ENCODE measurements at regions not wholly inside any gene's neighbourhood (a gene's known extent, or its start where the extent isn't known, plus 50 kb on each side); places are given as distances from the start of the nearest gene placed in this dataset.
"Not testable (repeated sequence)": the region's sequence is repeated elsewhere in the genome, so short reads cannot be mapped to it uniquely, and the experiment has no call there.

DNA sequence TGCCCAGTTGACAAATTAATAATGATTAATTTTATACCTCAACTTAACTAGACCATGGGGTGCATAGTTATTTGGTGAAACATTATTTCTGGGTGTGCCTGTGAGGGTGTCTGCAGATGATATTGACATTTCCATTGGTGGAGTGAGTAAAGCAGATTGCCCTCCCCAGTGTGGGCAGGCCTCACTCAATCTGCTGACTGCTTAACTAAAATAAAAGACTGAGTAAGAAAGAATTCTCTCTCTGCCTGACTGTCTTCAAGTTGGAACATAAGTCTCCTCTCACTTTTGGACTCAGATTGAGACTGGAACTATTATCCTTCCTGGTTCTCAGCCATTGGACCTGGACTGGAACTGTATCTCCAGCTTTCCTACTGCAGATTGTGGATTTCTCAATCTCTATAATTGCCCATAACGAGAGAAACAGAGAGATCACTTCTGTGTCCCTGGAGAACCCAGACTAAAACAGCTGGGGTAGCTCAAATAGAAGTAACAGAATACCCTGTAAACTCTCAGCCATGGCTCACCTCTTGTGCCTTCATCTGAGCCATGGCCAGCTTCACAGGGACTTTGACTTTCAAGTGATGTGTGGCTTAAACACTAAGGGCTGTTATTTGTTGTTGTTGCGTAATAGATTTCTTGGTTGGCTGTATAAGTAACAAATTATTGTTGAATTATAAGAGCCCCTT is 575.3 kb upstream of the RAB6C start:
- no peak for DNase-seq (ENCODE audit: low read depth in 2 of 2)

DNA sequence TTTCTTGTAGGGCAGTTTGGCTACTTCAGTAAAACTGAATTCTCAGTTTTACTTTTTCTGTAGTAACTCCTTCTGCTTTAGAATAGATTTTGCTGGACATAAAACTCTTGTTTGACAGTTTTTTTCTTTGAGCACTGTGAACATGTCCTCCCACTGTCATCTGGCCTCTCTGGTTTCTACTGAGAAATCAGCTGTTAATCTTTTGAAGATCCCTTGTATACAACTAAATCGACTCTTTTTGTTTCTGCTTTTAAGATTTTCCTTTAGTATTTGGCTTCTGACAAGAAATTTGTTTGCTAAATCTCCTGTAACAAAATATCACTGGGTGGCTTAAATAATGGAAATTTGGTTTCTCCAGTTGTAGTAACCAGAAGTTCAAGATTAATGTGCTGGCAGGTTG is 570.9 kb upstream of the RAB6C start:
- no peak for DNase-seq (ENCODE audit: low read depth in 2 of 2)

GRCh38 chr2:129417041-129417440 is 562.4 kb upstream of the RAB6C start:
- DNase-seq (ENCODE audit: low read depth in 2 of 2), result not testable (repeated sequence)

GRCh38 chr2:129422028-129422427 is 557.4 kb upstream of the RAB6C start:
- DNase-seq (ENCODE audit: low read depth in 2 of 2), result no peak

DNA sequence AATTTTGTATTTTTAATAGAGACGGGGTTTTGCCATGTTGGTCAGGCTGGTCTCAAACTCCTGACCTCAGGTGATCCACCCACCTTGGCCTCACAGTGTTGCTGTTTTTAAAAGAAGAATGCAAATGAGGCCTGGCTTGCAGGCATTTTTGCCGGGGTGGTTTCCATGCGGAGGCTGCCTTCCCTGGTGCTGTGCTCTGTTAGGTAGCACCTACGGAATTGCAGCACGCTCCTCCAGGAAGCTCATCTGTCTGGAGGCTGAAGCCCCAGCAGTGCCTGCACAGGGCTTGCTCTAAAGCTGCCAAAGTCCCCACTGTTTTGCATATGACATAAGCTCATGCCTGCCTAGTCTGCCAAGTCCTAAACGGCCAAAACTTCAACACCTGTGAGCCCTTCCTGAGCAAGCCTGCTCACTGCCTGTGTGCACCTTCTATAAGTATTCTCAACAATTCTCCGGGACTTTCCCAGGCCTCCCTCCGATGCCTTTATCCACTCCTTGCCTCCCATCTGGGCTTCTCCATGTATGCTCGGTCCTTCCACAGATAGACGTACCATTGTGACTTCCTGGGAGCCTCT is 551.3 kb upstream of the RAB6C start:
- no peak for DNase-seq (ENCODE audit: low read depth in 2 of 2)

GRCh38 chr2:129430911-129431310 is 548.6 kb upstream of the RAB6C start:
- DNase-seq (ENCODE audit: low read depth in 2 of 2), result no peak

DNA sequence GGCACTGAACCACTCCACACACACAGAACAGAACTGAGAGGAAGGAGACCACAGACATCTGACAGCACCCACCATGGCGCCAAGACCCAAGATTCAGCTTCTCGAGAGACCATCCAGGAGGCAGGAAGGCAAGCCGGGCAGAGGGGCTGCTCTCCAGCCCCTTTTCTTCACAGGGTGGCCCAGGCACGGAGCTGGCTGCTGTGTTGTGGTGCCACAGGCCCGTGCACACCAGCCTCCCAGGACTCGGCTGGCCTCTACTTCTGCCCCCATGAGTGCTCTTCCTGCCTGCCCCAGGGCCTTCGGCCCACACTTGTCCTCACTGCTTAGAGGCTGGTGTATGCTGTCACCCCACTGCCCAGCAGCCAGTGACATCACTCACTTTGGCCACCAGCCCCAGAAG is 547.6 kb upstream of the RAB6C start:
- DNase-seq (ENCODE audit: low read depth in 2 of 2), result no peak

DNA sequence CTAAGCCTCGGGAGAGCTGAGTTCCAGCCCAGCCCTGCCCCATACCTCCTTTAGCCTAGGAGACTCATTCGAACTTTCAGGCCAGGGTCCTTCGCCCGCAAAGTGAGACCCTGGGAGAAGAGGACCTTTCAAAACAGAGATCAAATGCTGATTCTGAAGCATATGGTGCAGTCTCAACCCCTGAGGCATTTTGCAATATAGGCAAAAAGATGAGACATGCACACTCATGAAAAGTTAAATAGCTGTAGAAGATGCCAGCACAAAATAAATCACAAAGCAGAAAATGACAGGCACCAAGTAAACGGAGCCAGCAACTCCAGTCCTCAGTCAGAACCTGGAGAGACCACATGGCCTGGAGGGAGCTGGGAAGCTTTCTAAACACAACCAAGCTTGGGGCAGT is 542.7 kb upstream of the RAB6C start:
- DNase-seq (ENCODE audit: low read depth in 2 of 2), result no peak

DNA sequence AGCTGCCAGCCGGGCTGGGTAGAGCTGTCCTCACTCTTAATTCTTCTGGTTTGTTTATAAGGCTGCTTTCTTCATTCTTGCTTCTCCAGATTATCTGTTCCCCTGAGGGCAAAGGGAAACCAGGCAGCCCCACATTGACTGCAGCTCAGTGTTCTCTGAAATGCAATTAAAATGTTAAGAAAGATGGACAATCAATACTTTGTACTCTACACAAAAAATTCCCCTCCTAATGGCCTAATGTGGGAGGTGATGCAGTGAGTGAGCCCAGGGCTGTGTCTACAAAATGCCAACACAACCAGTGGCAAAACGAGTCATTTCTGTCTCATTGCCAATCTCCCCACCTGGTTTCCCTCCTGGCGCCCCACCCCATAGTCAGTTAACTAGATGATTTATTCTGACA is 541.7 kb upstream of the RAB6C start:
- DNase-seq (ENCODE audit: low read depth in 2 of 2), result no peak

DNA sequence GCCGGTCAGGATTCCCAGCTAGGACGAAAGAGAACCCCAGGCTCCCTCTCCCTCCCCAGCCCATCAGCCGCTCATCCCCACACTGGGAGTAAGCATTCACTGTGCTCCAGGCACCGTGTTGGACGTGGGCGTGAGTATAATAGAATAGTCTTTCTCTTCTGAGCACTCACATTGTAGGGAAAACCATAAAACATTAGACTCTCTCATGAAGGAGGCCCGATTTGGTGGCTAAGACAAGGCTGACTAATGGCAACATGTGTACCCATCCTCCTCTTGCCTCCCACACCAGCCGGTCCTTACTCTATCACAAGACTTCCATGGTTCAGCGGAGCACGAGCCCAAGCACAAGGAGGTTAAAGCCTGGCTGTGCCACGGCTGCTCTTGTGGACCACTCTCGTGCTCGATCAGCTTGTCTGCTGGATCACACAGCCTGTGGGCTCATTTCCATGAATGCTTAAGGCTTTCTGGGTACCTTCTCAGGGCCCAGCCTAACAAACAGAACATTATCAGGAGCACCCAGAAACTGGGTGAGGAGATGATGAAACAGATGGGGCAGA is 540.9 kb upstream of the RAB6C start:
- no peak for DNase-seq (ENCODE audit: low read depth in 2 of 2)

- no peak for DNase-seq (ENCODE audit: low read depth in 2 of 2)
These were observed 539.8 kb upstream of the RAB6C start for GRCh38 chr2:129439406-129440302.

GRCh38 chr2:129441610-129442009 is 537.9 kb upstream of the RAB6C start:
- no peak for DNase-seq (ENCODE audit: low read depth in 2 of 2)

DNA sequence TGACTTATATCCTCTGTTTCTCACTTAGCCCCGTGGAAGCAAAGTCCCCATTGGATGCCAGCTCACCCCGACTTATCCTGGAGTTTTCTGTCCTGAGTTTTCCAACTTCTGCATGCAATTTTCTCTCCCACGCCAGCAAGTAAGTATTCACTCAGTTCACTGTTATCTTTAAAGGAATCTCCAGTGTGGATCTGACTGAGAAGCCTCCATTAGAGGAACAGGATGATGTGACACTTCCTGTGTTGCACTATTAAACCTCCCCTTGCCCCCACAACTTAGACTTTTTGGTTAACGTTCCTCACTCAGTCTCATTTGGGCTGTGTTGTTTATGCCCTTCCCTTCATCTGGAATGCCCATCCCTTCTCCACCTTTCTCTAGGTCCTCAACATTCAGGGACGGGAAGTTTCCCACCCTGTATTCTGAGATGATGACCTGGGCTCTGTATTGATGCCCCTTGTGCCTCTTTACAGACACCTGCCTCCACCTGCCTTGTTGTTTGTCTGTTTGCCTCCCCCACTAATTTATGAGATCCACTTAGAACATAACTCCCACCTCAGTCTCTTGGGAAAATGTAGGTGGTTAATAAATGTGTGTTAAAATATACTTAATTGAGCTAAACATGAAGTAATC is 536.1 kb upstream of the RAB6C start:
- no peak for DNase-seq (ENCODE audit: low read depth in 2 of 2)

DNA sequence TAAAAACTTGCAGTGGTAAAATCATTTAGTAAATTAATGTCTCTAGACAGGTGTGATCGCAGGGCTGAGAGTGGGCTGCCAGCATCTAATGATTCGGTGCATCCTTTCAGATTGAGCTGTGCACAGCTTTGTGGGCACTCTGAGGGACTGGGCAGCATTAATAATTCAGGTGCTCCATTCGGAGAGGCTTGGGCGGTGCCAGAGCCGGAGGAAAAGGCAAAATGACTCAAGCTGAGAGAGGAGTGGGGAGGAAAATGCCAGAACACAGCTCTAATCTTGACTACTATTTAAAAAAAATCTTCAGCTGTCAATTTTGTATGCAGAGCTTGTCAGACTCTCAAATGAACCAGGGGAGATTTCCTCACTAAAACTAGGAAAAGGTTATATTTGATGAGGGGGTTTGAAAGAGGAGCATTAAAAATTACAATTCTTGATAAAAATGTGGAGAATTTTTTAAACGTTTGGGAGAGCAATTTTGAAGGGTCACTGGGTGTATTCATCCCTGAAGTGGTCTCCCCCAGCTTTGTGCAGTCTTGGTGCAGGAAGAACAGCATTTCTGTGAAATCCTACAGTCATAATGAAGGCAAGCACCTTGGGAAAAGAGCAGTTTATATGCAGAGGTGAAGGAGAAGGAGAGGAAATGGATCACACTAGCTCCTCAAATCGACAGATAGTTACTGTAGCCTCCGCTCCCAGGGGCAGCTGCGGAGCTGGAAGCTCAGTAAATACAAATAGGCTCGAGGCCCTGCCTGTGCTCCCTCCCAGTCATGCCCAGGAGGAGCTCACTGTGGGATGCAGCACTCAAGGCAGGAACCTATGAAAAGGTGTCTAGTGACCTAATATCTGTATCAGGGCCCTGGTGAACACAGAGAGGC is 535.4 kb upstream of the RAB6C start:
- no peak for DNase-seq (ENCODE audit: low read depth in 2 of 2)

- no peak for DNase-seq (ENCODE audit: low read depth in 2 of 2)
These were observed 534.7 kb upstream of the RAB6C start for GRCh38 chr2:129444751-129445150.

- DNase-seq (ENCODE audit: low read depth in 2 of 2), result no peak
These were observed 522.8 kb upstream of the RAB6C start for GRCh38 chr2:129456691-129457090.

GRCh38 chr2:129457277-129457818 is 522.1 kb upstream of the RAB6C start:
- DNase-seq (ENCODE audit: low read depth in 2 of 2), result no peak

DNA sequence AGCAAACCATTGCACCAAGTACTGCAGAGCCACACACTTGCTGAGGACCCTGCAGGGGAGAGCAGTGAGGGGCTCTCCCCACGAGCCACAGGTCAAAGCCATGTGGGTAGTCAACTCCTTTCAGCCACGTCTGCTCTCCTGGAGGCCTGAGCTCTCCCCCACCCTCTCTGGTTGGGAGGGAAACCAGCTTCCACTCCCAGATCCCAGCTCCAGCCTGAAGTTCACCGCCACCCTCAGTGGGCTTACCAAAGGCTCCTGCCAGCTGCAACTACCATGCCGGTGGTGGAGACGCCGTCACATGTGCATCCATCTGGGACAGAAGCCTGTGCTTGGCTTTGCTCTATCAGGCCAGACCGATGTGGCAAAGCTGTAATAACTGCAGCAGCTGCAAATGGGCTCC is 521.5 kb upstream of the RAB6C start:
- no peak for DNase-seq (ENCODE audit: low read depth in 2 of 2)

- no peak for DNase-seq (ENCODE audit: low read depth in 2 of 2)
These were observed 521.0 kb upstream of the RAB6C start for GRCh38 chr2:129458436-129458835.

DNA sequence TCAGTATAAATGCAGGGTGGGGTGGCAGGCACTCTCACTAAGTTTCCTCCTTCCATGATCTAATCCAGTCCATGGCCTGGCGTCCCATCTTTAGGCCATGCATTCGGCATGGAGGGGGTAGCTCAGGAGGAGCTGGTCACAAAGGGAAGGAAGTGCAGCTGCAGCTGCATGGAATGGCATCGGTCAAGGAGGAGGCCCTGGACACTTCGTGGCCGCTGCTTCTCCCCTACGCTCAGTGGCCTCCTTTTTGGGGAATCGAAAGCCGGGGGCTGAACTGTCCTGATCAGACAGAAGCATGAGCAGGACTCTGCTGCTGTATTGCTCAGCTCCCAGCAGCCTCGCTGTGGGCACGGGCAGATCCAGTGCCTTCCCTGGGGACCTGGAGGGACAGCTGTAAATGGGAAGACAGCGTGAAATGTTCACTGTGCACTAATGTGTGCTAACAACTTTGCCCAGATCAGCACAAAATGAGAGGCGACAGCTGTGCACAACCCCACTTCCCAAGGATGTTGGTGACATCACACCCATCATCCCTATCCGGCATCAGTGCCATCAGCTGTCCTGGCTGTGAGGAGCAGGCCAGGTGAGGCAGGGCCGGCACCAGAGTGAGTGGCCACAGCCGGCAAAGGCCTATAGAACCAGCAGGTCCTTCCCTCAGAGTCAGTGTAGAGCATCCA is 520.1 kb upstream of the RAB6C start:
- no peak for DNase-seq (ENCODE audit: low read depth in 2 of 2)

Data from fibroblast of skin of left biceps (primary cell).